Inflammatory macrophage treated with lipopolysaccharide for 4 hours (primary cell): ENCODE measurements at regions not wholly inside any gene's neighbourhood (a gene's known extent, or its start where the extent isn't known, plus 50 kb on each side); places are given as distances from the start of the nearest gene placed in this dataset.

ENCODE experiments used
- DNase-seq: peaks from one replicate; pipeline ENCODE4 v3.0.0-alpha.2; 2020

GRCh38 chr6:19279273-19279684, 557.9 kb upstream of the ID4 start:
- DNase-seq, result no peak

GRCh38 chr6:19287928-19288327, 549.2 kb upstream of the ID4 start:
- no peak for DNase-seq

- no peak for DNase-seq
These were observed 547.7 kb upstream of the ID4 start for GRCh38 chr6:19289457-19289856.

- DNase-seq, result no peak
These were observed 539.3 kb upstream of the ID4 start for GRCh38 chr6:19297880-19298279.

- no peak for DNase-seq
These were observed 538.7 kb upstream of the ID4 start for GRCh38 chr6:19298421-19298820.

- no peak for DNase-seq
These were observed 538.0 kb upstream of the ID4 start for GRCh38 chr6:19299129-19299528.

GRCh38 chr6:19301980-19302379, 535.2 kb upstream of the ID4 start:
- DNase-seq, result no peak

- no peak for DNase-seq
These were observed 533.8 kb upstream of the ID4 start for GRCh38 chr6:19303383-19303782.

GRCh38 chr6:19309661-19310060, 527.5 kb upstream of the ID4 start:
- DNase-seq, result no peak

GRCh38 chr6:19311786-19312185, 525.4 kb upstream of the ID4 start:
- DNase-seq, result no peak

GRCh38 chr6:19312241-19312978, 524.8 kb upstream of the ID4 start:
- no peak for DNase-seq

GRCh38 chr6:19317431-19317986, 519.7 kb upstream of the ID4 start:
- no peak for DNase-seq

GRCh38 chr6:19319005-19319404, 518.2 kb upstream of the ID4 start:
- no peak for DNase-seq

GRCh38 chr6:19320111-19320581, 517.0 kb upstream of the ID4 start:
- no peak for DNase-seq

- DNase-seq, result no peak
These were observed 514.3 kb upstream of the ID4 start for GRCh38 chr6:19322691-19323485.

- no peak for DNase-seq
These were observed 512.8 kb upstream of the ID4 start for GRCh38 chr6:19324376-19324775.

- no peak for DNase-seq
These were observed 511.8 kb upstream of the ID4 start for GRCh38 chr6:19325335-19325789.

GRCh38 chr6:19327241-19327640, 509.9 kb upstream of the ID4 start:
- no peak for DNase-seq

GRCh38 chr6:19327661-19328060, 509.5 kb upstream of the ID4 start:
- DNase-seq, result no peak

- DNase-seq, result no peak
These were observed 508.1 kb upstream of the ID4 start for GRCh38 chr6:19329078-19329477.

GRCh38 chr6:19331089-19331488, 506.1 kb upstream of the ID4 start:
- DNase-seq, result no peak

- DNase-seq, result no peak
These were observed 504.2 kb upstream of the ID4 start for GRCh38 chr6:19332806-19333460.

- no peak for DNase-seq
These were observed 503.2 kb upstream of the ID4 start for GRCh38 chr6:19333936-19334335.
